Esophagus (tissue), 2 donors: ENCODE measurements at regions not wholly inside any gene's neighbourhood (a gene's known extent, or its start where the extent isn't known, plus 50 kb on each side); places are given as distances from the start of the nearest gene placed in this dataset.

ENCODE experiments used
- H3K27ac ChIP-seq, 2 donors: one replicate each; pipeline ENCODE4 v1.5.1; 2013; ENCODE audit warnings: low read depth in 2 of 2, mild to moderate bottlenecking in 2 of 2, inconsistent platforms in 1 of 2, low read length in 1 of 2, moderate library complexity in 1 of 2
- H3K27me3 ChIP-seq, 2 donors: one replicate each; pipeline ENCODE4 v1.6.1; 2013; ENCODE audit warnings: low read length in 2 of 2, control low read depth in 1 of 2, mild to moderate bottlenecking in 1 of 2; ENCODE audit not compliant: insufficient read depth in 2 of 2, control insufficient read depth in 1 of 2
- H3K36me3 ChIP-seq, 2 donors: one replicate each; pipeline ENCODE4 v1.6.1; 2013; ENCODE audit warnings: low read length in 1 of 2; ENCODE audit not compliant: control insufficient read depth in 2 of 2, insufficient read depth in 2 of 2
- H3K4me1 ChIP-seq, 2 donors: one replicate each; pipeline ENCODE4 v1.6.1; 2013; ENCODE audit warnings: low read length in 1 of 2; ENCODE audit not compliant: control insufficient read depth in 2 of 2, insufficient read depth in 2 of 2
- H3K4me3 ChIP-seq, 2 donors: one replicate each; pipeline ENCODE4 v1.5.1; 2013; ENCODE audit warnings: low read length in 2 of 2, mild to moderate bottlenecking in 2 of 2, low read depth in 1 of 2, moderate library complexity in 1 of 2
- H3K9me3 ChIP-seq, 2 donors: one replicate each; pipeline ENCODE4 v1.6.1; 2013; ENCODE audit warnings: mild to moderate bottlenecking in 2 of 2, low read depth in 1 of 2, low read length in 1 of 2, moderate library complexity in 1 of 2; ENCODE audit not compliant: control insufficient read depth in 2 of 2, insufficient read depth in 1 of 2
- WGBS, 2 donors: extraction: QIAGEN DNeasy Blood & Tissue Kit; methylation state at CpG; one replicate each; pipeline ENCODE4 v1.1.7; 2013; 5-methylcytosine and 5-hydroxymethylcytosine counted together
- donor health status: healthy with polysubstance abuse.
- donor health status: Bipolar disorder and iron deficiency.

- Histone ChIP-seq H3K27ac (no peak overlapping the region), H3K27me3 (no peaks in the 10 kb centered on the region), H3K4me3 (no peak overlapping the region), H3K4me1 (no peaks in the 10 kb centered on the region), H3K9me3 (no peaks in the 10 kb centered on the region), H3K36me3 (no peaks in the 10 kb centered on the region)
- WGBS, 2 donors: 82 to 87% methylated on average over 4 of the region's 4 CpGs
These were observed 275.1 kb upstream of the MYOCD start for GRCh38 chr17:12390631-12391030.

- H3K4me1 ChIP-seq: no peaks in the 10 kb centered on the region
- H3K9me3 ChIP-seq: no peaks in the 10 kb centered on the region
- H3K4me3 ChIP-seq: no peak overlapping the region
- WGBS, 2 donors: 35 to 42% methylated on average over 3 of the region's 3 CpGs
- H3K27ac ChIP-seq: no peak overlapping the region
- H3K27me3 ChIP-seq: no peaks in the 10 kb centered on the region
- no peaks in the 10 kb centered on the region for H3K36me3 ChIP-seq
These were observed 274.2 kb upstream of the MYOCD start for GRCh38 chr17:12391468-12391867.

GRCh38 chr17:12395733-12396354 lies 269.8 kb upstream of the MYOCD start:
- WGBS, 2 donors: 55 to 62% methylated on average over 5 of the region's 5 CpGs
- no peak overlapping the region for H3K27ac ChIP-seq

GRCh38 chr17:12398441-12399051 lies 267.1 kb upstream of the MYOCD start:
- Histone ChIP-seq H3K36me3 (no peaks in the 10 kb centered on the region), H3K4me3 (no peak overlapping the region), H3K9me3 (no peaks in the 10 kb centered on the region), H3K4me1 (no peaks in the 10 kb centered on the region), H3K27ac (peak overlapping the region in 1 of 2 donors; percentile 29), H3K27me3 (no peaks in the 10 kb centered on the region)
- WGBS, 2 donors: 43 to 54% methylated on average over 8 of the region's 8 CpGs

More at GRCh38 chr17:12395733-12396354, 269.8 kb upstream of the MYOCD start:
- Histone ChIP-seq H3K9me3 (no peaks in the 10 kb centered on the region), H3K4me3 (no peak overlapping the region), H3K4me1 (no peaks in the 10 kb centered on the region), H3K27me3 (no peaks in the 10 kb centered on the region), H3K36me3 (no peaks in the 10 kb centered on the region)

- no peaks in the 10 kb centered on the region for H3K27me3 ChIP-seq
- H3K4me1 ChIP-seq: no peaks in the 10 kb centered on the region
- H3K9me3 ChIP-seq: no peaks in the 10 kb centered on the region
- H3K36me3 ChIP-seq: no peaks in the 10 kb centered on the region
- H3K27ac ChIP-seq: no peak overlapping the region
- WGBS, 2 donors: 70 to 71% methylated on average over 5 of the region's 5 CpGs
- no peak overlapping the region for H3K4me3 ChIP-seq
These were observed 262.6 kb upstream of the MYOCD start for GRCh38 chr17:12402963-12403622.

GRCh38 chr17:12403881-12404398 lies 261.8 kb upstream of the MYOCD start:
- Histone ChIP-seq H3K9me3 (no peaks in the 10 kb centered on the region), H3K27me3 (no peaks in the 10 kb centered on the region), H3K4me1 (no peaks in the 10 kb centered on the region), H3K27ac (no peak overlapping the region), H3K36me3 (no peaks in the 10 kb centered on the region), H3K4me3 (no peak overlapping the region)
- 65 to 70% methylated on average over 5 of the region's 5 CpGs for WGBS, 2 donors

- WGBS, 2 donors: 46 to 47% methylated on average over 5 of the region's 5 CpGs
- no peaks in the 10 kb centered on the region for H3K36me3 ChIP-seq
- H3K27ac ChIP-seq: peak overlapping the region in 1 of 2 donors; percentile 36
- no peaks in the 10 kb centered on the region for H3K27me3 ChIP-seq
- H3K9me3 ChIP-seq: peaks cover 0 to 3% of the 10 kb centered on the region in 2 donors
- H3K4me1 ChIP-seq: no peaks in the 10 kb centered on the region
- no peak overlapping the region for H3K4me3 ChIP-seq
These were observed 259.0 kb upstream of the MYOCD start for GRCh38 chr17:12406623-12407215.

GRCh38 chr17:12407495-12408252 lies 258.0 kb upstream of the MYOCD start:
- no peaks in the 10 kb centered on the region for H3K27me3 ChIP-seq
- no peak overlapping the region for H3K4me3 ChIP-seq
- H3K9me3 ChIP-seq: peaks cover 0 to 3% of the 10 kb centered on the region in 2 donors
- no peaks in the 10 kb centered on the region for H3K36me3 ChIP-seq
- H3K27ac ChIP-seq: peak overlapping the region; percentile 12 to 24
- no peaks in the 10 kb centered on the region for H3K4me1 ChIP-seq
- 78 to 81% methylated on average over 5 of the region's 5 CpGs for WGBS, 2 donors

- Histone ChIP-seq H3K4me3 (no peak overlapping the region), H3K4me1 (no peaks in the 10 kb centered on the region), H3K9me3 (peaks cover 0 to 3% of the 10 kb centered on the region in 2 donors), H3K27ac (no peak overlapping the region), H3K36me3 (no peaks in the 10 kb centered on the region), H3K27me3 (no peaks in the 10 kb centered on the region)
- WGBS, 2 donors: 89 to 91% methylated on average over 3 of the region's 3 CpGs
These were observed 256.6 kb upstream of the MYOCD start for GRCh38 chr17:12409082-12409481.
